ENCODE measurements at regions not wholly inside any gene's neighbourhood (a gene's known extent, or its start where the extent isn't known, plus 50 kb on each side); places are given as distances from the start of the nearest gene placed in this dataset.
A peak's percentile ranks its signal among the peaks of the same experiment; 100 is the strongest.

DNA sequence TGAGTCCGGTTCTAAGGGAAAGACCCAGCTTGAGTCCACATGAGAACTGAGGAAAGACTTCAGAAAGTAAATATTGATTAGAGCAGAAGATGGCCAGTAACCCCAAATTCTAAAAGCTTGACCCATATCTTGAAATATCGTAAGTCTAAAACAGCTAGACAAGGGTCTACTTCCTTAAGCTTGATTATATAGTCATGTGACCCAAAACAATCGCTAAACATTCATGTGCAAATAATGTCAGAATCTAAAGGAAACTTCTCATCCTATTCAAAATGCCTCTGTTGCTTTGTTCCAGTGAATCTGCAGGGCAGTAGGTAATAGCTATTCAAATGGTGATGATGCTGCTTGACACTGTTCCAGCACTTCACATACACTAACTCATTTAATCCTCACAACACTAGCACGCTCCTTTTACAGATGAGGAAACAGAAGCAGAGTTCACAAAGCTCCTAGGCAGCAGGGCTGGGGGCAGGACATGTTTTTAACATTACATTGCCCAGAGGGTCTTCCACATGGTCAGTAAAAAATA lies 52.6 kb downstream of the TCF20 start:
- DNase-seq (ENCODE audit: low spot score): peak; percentile 11
- in situ Hi-C loops (cut with HindIII; ENCODE audit: low sequenced_read_pairs): no loop called here

DNA sequence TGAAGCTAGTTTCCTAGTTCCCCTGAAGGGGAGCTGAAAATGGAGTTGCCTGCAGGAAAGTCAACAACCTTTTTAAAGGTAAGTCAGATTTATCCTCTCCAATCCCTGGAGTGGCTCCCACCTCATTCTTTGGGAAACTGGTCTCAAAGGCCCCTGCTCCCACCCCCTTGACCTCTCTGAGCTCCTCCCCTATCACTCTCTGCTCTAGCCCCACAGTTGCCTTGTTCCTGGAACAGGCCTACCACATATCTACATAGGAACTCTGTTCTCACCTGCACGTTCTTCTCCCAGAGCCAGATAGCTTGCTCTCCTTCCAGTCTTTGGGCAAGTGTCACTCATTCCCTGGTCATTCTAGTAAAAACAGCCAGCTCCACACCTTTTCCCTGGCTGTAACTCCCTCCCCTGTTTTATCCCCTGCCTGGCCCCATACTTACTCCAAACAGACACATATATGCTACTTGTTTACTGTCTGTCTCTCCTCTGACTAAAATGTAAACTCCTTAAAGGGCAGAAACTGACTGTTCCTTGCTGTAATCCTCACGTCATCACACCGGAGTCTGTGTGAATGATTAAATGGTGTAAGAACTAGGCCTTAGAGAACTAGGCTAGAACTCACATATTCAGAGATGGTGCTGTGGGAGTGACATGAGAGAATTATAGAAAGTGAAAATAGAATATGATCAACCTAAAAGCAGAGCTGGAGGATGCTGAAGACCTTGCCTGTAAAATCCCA lies 53.3 kb downstream of the TCF20 start:
- DNase-seq (ENCODE audit: low spot score): no peak
- in situ Hi-C loops (cut with HindIII; ENCODE audit: low sequenced_read_pairs): no loop called here

DNA sequence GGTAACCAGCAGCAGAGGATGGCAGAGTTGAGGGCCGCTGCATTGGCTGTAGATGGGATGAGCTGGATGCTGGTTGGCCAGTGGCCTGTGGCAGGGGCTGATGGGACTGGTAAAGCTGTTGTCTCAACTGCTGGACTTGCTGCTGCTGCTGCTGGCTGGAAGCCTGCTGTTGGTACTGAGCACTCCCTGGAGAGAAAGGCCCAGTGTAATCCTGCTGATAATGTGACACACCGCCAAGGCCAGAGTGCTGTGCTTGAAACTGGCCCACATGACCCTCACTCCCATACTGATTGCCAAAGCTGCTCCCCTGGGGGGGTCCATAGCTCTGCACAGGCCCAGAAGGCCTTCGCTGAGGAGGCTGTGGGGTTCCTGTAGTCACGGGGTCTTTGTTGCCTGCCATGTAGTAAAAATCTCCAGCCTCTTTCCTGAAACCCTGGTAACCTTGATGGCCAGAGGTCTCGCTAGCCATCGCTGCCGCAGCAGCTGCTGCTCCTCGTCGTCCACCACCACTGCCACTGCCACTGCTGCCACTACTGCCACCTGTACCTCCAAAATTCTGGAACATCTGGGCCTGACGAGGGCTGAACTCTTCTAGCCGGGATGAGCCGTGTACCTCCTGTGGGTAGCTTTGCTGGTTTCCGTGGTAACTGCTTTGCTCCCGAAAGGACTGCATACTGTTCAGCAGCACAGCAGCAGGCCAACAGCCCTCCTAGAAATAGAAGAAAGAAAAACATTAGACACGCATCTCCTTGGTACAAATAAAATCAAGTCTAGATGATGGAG lies 55.6 kb downstream of the TCF20 start:
- in situ Hi-C loops (cut with HindIII; ENCODE audit: low sequenced_read_pairs): no loop called here
- peak; percentile 47 for DNase-seq (ENCODE audit: low spot score)

DNA sequence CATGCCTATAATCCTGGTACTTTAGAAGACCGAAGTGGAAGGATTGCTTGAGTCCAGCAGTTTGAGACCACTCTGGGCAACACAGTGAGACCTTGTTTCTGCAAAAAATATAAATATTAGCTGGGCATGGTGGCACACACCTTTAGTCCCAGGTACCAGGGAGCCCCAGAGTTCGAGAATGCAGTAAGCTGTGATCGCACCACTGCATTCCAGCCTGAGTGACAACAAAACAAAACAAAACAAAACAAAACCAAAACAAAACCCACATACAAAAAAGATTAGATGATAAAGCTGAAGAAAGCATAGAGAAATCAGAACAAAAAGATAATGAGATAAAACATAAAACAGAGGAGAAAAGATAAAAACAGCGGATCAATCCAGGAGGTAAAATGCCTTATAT lies 62.1 kb downstream of the TCF20 start:
- in situ Hi-C loops (cut with HindIII; ENCODE audit: low sequenced_read_pairs): no loop called here
- DNase-seq (ENCODE audit: low spot score): no peak

DNA sequence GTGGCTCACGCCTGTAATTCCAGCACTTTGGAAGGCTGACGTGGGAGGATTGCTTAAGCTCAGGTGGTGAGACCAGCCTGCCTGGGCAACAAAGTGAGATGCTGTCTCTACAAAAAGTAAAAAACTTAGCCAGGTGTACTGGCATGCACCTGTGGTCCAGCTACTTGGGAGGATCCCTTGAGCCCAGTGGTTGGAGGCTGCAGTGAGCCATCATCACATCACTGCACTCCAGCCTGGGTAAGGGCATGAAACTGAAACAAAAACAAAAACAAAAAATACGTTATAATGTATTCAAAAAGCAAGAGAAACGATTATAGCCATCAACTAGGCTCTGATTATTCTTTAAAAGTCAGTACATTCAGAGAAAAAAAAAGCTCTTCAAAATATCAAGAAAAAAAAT lies 62.5 kb downstream of the TCF20 start:
- no peak for DNase-seq (ENCODE audit: low spot score)
- in situ Hi-C loops (cut with HindIII; ENCODE audit: low sequenced_read_pairs): no loop called here

DNA sequence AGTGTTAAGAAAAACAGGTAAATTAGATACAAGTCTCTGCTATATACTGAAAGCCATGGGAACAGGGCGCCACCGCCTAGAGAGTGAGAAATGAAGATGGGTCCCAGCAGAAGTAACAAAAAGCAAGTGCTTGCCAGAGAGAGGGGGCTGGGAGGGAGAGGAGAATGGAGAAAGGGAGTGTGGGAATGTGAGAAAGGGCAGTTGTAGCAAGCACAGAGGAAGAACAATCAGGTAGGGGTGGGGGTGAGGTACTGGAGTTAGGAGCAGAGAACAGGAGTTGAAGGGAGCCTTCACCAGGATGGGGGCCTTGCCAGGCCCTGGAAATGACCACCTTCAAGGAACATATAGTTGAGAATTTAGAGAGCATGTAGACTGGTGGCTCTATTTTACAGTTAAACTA lies 66.8 kb downstream of the TCF20 start:
- in situ Hi-C loops (cut with HindIII; ENCODE audit: low sequenced_read_pairs): no loop called here
- no peak for DNase-seq (ENCODE audit: low spot score)

DNA sequence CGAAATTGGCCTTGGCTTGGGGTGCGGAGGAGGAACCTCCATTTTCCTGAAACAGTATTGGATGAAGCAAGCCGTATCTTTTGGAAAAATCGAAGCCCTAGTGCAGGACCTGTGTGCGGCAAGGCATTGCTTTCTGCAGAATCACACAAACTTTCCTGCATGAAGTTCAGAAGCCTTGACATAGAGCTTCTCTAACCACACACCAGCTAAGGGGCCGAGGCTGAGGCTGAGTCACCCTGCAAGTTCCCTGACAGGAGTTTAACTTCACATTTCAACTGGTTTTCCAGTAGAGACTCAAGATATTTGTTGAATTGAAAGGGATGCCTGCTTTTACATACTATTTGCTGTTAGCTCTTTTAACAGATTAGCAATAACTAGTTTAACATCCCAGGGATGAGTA lies 67.8 kb downstream of the TCF20 start:
- in situ Hi-C loops (cut with HindIII; ENCODE audit: low sequenced_read_pairs): no loop called here

DNA sequence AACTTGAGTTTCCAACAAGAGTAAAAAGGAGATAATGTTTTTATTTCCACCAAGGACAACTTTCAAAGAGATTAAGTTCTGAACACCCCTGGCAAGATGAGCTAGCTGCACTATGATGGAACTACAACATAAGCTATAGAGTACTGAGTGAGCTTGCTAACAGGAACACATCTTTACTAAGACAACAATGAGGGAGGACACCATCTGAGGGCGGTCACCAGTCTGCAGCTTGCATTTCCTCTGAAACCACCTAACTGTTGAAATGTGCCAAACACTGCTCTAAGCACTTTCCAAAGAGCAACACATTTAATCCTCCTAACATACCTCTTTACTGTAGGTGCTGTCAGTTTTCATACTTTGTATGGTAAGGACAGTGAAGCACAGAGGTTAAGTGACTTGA lies 68.4 kb downstream of the TCF20 start:
- in situ Hi-C loops (cut with HindIII; ENCODE audit: low sequenced_read_pairs): no loop called here

More for the DNA sequence above, 67.8 kb downstream of the TCF20 start:
- no peak for DNase-seq (ENCODE audit: low spot score)

DNA sequence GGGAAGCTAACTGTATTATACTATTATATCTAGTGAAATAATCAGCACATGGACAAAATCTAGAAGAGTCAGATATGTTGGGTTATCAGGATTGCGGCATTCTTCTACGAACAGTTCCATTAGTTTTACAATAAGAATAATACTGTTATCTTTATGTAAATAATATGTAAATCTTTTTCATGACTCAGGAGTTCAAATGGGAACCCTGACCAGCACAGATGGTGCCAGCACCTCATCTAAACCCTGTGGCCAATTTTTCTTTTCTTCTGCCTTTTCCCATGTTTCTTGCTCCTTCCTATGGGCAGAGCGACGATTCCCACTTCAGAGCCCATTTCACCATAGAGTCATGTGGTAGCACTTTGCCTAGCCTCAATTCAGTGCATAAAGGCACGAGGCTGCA lies 68.4 kb upstream of the CYP2D6 start:
- in situ Hi-C loops (cut with HindIII; ENCODE audit: low sequenced_read_pairs): no loop called here
- no peak for DNase-seq (ENCODE audit: low spot score)

More for the DNA sequence above, 68.4 kb downstream of the TCF20 start:
- DNase-seq (ENCODE audit: low spot score): no peak

DNA sequence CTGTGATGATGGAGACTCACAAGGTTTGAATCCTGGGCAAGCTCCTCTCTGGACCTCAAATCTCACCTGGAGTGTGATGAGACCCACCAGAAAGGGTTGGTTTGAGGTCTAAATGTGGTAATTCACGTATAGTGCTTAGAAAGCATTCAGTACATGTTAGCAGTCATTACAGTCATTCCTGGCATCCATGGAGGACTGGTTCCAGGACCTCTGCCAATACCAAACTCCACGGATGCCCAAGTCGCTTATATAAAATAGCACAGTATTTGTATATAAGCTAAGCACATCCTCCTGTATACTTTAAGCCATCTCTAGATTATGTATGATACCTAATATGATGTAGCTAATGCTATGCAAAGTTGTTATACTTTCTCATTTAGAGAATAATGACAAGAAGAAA lies 67.6 kb upstream of the CYP2D6 start:
- in situ Hi-C loops (cut with HindIII; ENCODE audit: low sequenced_read_pairs): no loop called here

DNA sequence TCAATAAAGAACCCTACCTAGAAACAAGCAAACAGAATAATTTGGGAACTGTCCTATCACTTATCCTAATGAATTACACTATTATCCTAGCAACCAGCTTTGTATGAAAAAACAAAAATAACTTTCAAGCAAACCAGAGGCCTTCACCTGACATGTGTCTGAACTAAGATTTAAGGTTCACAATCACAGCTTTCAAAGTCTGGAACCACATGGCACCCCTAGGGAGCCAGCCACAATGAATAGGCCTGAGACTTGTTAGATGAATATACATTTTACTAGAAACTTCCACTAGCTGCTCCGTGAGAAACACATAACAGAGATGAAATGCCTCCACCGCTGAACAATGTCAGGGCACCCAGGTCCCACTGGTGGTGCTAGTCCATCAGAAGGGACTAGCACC lies 65.8 kb upstream of the CYP2D6 start:
- DNase-seq (ENCODE audit: low spot score): no peak

More for the DNA sequence above, 67.6 kb upstream of the CYP2D6 start:
- DNase-seq (ENCODE audit: low spot score): no peak

DNA sequence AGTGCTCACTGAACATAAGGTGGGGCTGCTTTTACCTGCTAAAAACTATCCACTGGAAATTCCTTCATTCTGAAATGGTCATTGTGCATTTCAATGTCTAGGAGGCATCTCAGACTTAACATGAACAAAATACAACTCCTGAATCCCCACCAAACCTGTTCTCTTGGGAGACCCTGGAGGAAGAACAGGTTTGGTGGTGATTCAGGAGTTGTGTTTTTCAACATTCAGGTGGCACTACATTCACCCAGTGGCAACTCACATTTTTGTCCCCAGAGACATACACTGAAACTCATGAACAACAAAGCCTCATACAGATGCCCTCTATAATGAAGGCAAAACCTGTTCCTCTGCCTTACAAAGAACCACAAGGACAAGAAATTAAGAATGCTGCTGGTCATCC lies 64.3 kb upstream of the CYP2D6 start:
- no peak for DNase-seq (ENCODE audit: low spot score)
- in situ Hi-C loops (cut with HindIII; ENCODE audit: low sequenced_read_pairs): no loop called here

More for the DNA sequence above, 65.8 kb upstream of the CYP2D6 start:
- in situ Hi-C loops (cut with HindIII; ENCODE audit: low sequenced_read_pairs): no loop called here

DNA sequence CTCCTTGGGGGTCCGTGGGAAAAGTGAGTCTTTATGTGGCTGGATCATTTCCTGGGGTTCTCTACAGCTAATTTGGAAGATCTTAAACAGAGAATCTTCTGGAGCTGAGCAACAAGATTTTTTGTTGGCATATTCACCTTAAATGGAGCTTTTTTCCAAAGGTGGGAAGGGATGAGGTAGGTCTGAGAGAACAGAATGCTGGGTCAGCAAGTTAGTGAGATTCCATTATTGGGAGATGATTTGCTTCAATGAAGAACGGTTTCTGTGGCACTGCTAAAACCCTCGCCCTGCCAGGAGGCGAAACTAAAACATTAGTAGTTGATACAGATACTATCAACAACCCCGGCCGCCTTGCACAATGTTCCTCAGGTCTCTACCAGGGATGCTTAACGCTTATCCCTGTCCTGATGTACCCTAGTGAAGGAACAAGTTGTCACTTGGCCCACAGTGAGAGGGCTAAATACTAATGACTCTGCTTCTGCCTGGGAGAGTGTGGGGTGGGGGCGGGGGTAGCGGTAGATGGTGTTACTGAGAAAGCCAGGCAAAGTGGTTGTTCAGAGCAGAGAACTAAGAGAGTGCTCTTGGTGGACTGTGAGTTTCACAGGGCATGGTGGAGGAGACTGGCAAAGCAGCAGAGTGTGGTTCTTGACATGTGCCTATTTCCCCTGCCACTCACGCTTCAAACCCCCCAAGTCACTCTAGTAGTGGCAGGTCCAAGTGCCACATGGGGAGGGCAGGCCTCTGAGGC lies 63.7 kb upstream of the CYP2D6 start:
- no peak for DNase-seq (ENCODE audit: low spot score)
- in situ Hi-C loops (cut with HindIII; ENCODE audit: low sequenced_read_pairs): no loop called here

DNA sequence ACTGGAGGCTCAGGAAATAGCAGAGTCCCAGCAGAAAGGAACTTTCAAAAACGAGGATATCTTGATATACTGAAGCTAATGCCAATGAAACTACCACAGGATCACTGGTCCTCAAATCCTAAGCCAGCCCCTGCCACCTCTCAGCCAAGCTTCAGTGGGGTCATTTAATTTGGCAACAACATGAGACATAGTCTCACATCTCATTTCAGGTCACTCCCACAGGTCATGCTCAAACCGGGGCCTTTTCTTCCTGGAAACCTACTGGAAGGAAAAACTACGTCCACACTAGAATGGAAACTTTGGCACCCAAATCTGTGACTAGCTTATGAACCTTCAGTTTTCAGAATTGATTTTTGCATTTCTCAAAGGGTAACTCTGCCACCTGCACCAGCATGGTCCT lies 61.9 kb upstream of the CYP2D6 start:
- DNase-seq (ENCODE audit: low spot score): no peak
- in situ Hi-C loops (cut with HindIII; ENCODE audit: low sequenced_read_pairs): no loop called here

DNA sequence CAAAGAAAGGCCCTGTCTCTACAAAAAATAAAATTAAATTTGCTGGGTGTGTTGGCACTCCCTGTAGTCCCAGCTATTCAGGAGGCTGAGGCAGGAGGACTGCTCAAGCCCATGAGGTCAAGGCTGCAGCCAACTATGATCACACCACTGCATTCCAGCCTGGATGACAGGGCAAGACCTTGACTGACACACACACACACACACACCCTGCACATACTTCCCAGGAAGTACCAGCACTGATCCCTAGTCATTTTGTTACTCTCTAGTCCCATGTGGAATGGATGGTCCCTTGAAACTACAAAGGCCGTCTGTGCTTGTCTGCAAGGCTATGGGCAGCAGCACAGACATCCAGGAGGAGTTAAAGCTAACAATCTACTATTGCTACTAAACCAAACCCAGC lies 59.7 kb upstream of the CYP2D6 start:
- no peak for DNase-seq (ENCODE audit: low spot score)

DNA sequence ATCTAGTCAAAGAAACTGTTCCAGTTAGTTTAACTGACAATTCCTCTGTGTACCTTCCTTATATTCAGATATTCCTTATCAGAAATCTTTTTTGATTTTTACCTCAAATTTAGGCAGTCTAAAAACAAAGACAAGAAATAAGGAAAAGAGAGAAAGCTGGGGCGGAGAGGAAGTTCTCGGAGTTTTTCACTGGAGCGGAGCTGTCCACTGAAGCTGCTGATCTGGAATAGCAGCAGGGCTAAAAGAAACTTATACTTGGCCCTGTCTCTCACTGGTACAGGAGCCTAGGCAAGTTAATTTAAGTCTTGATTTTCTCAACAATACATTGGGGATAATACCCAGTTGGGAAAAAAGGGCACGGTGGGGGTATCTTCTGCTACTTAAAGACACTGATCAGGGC lies 59.2 kb upstream of the CYP2D6 start:
- in situ Hi-C loops (cut with HindIII; ENCODE audit: low sequenced_read_pairs): no loop called here
- no peak for DNase-seq (ENCODE audit: low spot score)

More for the DNA sequence above, 59.7 kb upstream of the CYP2D6 start:
- in situ Hi-C loops (cut with HindIII; ENCODE audit: low sequenced_read_pairs): no loop called here

DNA sequence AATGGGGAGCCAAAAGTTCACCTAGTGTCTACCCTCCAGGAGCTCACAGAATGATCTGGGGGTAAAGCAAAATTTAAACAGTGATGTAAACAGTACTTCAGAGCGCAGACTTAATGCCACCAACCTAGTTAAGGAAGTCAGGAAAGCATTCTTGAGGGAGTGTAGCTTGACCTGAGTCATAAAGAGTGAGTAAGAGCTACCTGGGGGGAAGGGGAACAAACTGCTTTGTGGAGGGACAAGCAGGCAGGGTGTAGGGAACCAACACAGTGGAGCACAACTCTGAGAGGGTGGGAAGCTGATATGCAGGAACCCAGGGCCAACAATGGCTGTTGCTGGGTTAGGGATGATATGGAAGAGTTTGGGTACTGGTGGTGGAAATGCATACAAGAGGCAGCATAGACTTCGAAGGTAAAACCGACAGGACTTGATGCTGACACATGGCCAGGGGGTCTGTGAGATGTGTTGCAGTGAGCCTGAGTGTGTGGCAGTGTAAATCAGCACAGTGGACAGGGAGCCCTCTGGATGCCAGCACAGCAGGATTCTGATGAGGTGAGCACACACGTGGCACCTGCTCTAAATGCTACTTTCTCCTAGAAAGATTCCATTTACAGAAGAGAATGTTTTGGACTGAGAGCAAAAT lies 58.3 kb upstream of the CYP2D6 start:
- in situ Hi-C loops (cut with HindIII; ENCODE audit: low sequenced_read_pairs): no loop called here
- peak; percentile 23 for DNase-seq (ENCODE audit: low spot score)

DNA sequence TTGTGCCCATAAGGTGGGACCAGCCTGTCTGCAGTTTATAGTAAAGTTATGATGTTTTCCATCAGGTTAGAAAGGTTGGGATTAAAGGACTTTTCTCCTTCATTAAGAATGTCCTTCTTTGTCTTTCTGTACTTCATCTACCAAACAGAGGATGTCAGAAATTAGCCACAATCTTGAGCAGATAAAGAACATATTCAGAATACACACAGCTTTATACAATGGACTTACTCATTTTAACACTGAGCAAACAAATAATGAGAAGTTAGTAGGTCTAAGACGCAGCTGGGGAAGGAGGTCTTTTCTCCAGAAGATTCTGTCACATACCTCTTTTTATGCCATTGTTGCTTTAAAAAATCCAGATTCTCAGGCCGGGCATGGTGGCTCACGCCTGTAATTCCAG lies 57.0 kb upstream of the CYP2D6 start:
- no peak for DNase-seq (ENCODE audit: low spot score)
- in situ Hi-C loops (cut with HindIII; ENCODE audit: low sequenced_read_pairs): no loop called here

DNA sequence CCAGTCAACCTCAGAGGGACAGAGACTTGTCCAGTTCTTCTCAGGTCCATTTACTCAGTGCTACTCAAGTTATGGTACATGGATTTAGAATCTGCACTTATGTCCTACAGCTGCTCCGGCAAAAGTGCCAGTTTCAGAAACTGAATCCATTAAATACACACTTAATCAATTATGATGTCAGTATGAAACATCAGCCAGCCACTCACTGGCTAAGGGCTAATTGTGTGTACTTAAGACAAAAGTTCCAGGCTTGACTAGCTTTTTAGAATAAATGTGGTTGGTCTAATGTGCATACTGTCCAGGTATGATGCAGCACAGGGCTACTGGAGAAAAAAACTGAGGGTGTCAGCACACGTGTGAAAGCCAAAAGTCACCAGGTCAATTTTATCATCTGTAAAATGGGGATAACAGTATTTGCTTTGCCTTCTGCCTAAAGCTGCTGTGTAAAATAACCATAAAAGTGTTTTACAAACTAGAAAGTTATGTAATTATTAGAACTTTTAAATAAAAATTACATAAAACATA lies 55.4 kb upstream of the CYP2D6 start:
- in situ Hi-C loops (cut with HindIII; ENCODE audit: low sequenced_read_pairs): no loop called here
- no peak for DNase-seq (ENCODE audit: low spot score)
